ENCODE measurements at regions not wholly inside any gene's neighbourhood (a gene's known extent, or its start where the extent isn't known, plus 50 kb on each side); places are given as distances from the start of the nearest gene placed in this dataset.

DNA sequence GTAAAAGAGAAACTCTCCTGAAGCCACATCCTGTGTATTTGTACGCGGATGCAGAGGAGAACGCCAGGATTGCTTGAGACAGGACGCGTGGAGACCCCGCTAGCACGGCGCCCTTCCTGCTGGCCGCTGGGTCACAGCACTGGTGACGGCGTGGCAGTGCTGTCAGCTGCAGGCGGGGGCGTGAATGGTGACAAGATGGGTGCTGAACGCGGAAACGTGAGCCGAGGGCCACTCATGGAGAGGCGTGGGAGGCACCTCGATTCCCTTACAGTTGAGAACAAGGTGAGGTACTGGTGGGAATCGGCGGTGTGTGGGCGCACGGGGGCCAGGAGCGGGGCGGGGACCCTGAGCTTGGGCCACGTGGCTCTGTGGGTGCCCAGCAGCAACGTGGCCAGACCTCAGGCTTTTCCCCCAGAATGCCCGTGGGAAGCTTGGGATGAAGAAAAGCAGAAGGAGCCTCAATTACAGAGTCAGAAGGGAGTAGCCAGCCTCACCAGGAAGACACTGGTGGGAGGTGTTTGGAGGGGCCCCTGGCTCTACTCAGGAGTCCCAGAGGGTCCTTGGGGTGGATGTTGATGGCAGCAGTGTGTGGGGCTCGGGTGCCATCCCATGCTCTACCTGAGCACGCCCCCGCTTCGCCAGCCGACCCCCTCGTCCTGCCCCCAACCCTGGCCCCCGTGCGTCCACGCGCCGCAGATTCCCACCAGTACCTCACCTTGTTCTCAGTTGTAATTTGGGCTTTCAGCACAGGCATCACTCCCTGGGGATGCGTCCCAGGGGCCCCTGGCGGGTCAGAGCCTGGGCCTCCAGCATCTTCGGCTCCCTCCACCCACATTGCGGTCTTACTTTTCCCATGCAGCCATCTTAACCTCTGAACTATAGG lies 208.4 kb upstream of the TCERG1L start:
- Histone ChIP-seq H3K4me1 (ENCODE audit: control insufficient read depth, extremely low read depth, insufficient read depth, low read length) (no peaks in the 10 kb centered on the region), H3K9me3 (replicated peaks; ENCODE audit: control insufficient read depth, insufficient read depth, low read length) (peaks cover 6% of the 10 kb centered on the region), H3K4me2 (ENCODE audit: insufficient read depth, low read length) (no peak overlapping the region), H3K27ac (ENCODE audit: insufficient read depth, low read depth, low read length) (no peak overlapping the region), H3K4me3 (replicated peaks in 1 of 3; ENCODE audit: insufficient read depth in 1 of 3, low read depth in 1 of 3, low read length in 3 of 3) (no peak overlapping the region), H3K36me3 (ENCODE audit: control insufficient read depth in 2 of 2, extremely low read depth in 1 of 2, insufficient read depth in 2 of 2, low read length in 2 of 2) (no peaks in the 10 kb centered on the region), H2AFZ (ENCODE audit: low read depth, low read length) (no peak overlapping the region), H3K27me3 (ENCODE audit: control insufficient read depth in 2 of 2, insufficient read depth in 2 of 2, low read length in 2 of 2) (no peaks in the 10 kb centered on the region), H3K9ac (replicated peaks; ENCODE audit: extremely low read depth, insufficient read depth, low read length) (no peak overlapping the region), H3K9me1 (replicated peaks; ENCODE audit: control insufficient read depth, extremely low read depth, insufficient read depth, low read length) (no peaks in the 10 kb centered on the region), H4K20me1 (replicated peaks; ENCODE audit: control insufficient read depth, extremely low read depth, insufficient read depth, low read length) (no peaks in the 10 kb centered on the region), H3K79me2 (ENCODE audit: control insufficient read depth, insufficient read depth, low read length) (no peaks in the 10 kb centered on the region)
- intact Hi-C loops (cut with micrococcal nuclease) (no loop called here), dilution Hi-C loops (cut with MboI; ENCODE audit: extremely low pct_ligation_motif_present, low sequenced_read_pairs) (no loop called here)
- DNase-seq (ENCODE audit: low read depth, low spot score): no peak
- no TSS peak for BruUV-seq (replicated peaks)
- TF ChIP-seq POLR2AphosphoS5 (IDR thresholded peaks at IDR 0.05; ENCODE audit: insufficient read depth, low read depth, low read length): no peak
- TF ChIP-seq CTCF (IDR thresholded peaks at IDR 0.05; ENCODE audit: extremely low read depth in 1 of 2, insufficient read depth in 1 of 2, low read depth in 1 of 2, low read length in 2 of 2): no peak
- no peak for TF ChIP-seq GATA2 (IDR thresholded peaks at IDR 0.05; ENCODE audit: insufficient read depth, insufficient read length, low read depth, low read length)
- TF ChIP-seq MYC (IDR thresholded peaks at IDR 0.05; ENCODE audit: low read depth, low read length): no peak
- TF ChIP-seq, protein P1, sequence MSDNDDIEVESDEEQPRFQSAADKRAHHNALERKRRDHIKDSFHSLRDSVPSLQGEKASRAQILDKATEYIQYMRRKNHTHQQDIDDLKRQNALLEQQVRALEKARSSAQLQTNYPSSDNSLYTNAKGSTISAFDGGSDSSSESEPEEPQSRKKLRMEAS (IDR thresholded peaks at IDR 0.05; ENCODE audit: insufficient read depth, insufficient read length): no peak
- no peak for TF ChIP-seq EZH2 (IDR thresholded peaks at IDR 0.05; ENCODE audit: borderline replicate concordance, low read depth, low read length, severe bottlenecking)
- TF ChIP-seq POLR2A (IDR thresholded peaks at IDR 0.05; ENCODE audit: low read depth, low read length): no peak
- no peak for TF ChIP-seq JUN (IDR thresholded peaks at IDR 0.05; ENCODE audit: borderline replicate concordance, insufficient read depth, insufficient read length, low read depth)
- TF ChIP-seq FOS (IDR thresholded peaks at IDR 0.05; ENCODE audit: borderline replicate concordance, insufficient read depth, low read length): no peak
- no peak for FAIRE-seq
- ChIA-PET CTCF (no interaction called here), POLR2A (no interaction called here)
